Omental fat pad (tissue), 3 donors: ENCODE measurements at regions not wholly inside any gene's neighbourhood (a gene's known extent, or its start where the extent isn't known, plus 50 kb on each side); places are given as distances from the start of the nearest gene placed in this dataset.

Experiments used
- ATAC-seq: fragments of 150-250 bp; one replicate; pipeline ENCODE4 v1.9.1; 2016; ENCODE audit warnings: mild to moderate bottlenecking, moderate library complexity; ENCODE audit not compliant: low FRiP score
- DNase-seq: peaks from one replicate; pipeline ENCODE4 v3.0.0-alpha.2; 2019; ENCODE audit warnings: low spot score
- TF ChIP-seq, protein P1 (sequence below), 3 donors: fragments of 450-650 bp; IDR thresholded peaks; one replicate each; pipeline ENCODE4 v1.5.1; 2016 to 2017; ENCODE audit warnings: antibody characterized with exemption in 3 of 3, mild to moderate bottlenecking in 3 of 3, moderate library complexity in 2 of 3

DNA sequence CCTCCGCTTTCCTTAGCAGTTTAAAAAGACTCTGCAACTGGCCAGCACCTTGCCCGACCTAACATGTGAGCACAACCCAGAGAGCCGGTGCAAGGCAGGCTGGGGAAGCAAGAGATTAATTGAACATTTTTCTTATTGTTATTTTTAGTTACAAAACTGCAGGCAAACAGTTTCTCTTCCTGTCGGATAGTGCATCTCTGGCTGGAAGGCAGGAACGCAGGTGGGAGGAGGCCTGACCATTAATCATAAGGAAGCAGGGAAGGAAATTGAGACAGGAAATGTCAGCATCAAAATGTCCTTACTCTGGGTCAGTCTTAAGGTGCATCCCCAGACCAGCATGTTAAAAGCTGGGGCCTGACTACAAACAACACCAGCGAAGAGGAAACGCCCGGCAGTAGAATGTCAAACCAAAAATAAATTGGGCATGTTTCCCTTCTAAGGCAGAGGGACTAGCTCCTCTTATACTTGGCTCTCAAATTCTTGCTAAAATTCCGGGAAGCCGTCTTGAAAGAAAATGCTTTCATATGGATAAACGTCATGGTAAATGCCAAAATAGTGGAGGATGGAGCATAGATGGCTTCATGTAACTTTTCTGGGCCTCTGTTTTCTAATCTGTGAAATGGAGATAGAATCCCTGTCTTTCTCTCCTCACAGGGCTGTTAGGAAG is 226.8 kb downstream of the RAP2A start:
- TF ChIP-seq, protein P1, sequence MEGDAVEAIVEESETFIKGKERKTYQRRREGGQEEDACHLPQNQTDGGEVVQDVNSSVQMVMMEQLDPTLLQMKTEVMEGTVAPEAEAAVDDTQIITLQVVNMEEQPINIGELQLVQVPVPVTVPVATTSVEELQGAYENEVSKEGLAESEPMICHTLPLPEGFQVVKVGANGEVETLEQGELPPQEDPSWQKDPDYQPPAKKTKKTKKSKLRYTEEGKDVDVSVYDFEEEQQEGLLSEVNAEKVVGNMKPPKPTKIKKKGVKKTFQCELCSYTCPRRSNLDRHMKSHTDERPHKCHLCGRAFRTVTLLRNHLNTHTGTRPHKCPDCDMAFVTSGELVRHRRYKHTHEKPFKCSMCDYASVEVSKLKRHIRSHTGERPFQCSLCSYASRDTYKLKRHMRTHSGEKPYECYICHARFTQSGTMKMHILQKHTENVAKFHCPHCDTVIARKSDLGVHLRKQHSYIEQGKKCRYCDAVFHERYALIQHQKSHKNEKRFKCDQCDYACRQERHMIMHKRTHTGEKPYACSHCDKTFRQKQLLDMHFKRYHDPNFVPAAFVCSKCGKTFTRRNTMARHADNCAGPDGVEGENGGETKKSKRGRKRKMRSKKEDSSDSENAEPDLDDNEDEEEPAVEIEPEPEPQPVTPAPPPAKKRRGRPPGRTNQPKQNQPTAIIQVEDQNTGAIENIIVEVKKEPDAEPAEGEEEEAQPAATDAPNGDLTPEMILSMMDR (IDR thresholded peaks at IDR 0.05), result no peak
- DNase-seq, result no peak

DNA sequence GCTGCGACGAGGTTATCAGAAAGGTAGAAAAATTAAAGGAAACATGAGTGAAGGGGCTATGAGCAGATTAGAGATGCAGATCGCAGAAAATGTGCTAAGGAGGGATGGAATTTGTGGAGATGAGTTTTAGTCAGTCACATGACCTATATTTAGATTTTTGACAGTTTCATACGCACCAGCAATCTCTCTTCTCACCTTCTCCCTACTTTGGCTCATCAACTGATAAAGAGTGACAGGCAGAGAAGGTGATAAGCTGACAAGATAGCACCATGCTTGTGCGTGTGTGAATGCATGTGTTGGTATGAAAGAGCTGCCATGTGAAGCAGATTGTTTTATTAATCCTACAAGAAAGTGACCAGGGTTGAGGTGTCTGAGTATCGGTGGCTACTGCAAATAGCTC is 252.6 kb downstream of the RAP2A start:
- no peak for DNase-seq
- no peak for ATAC-seq
- TF ChIP-seq, protein P1 (IDR thresholded peaks at IDR 0.05), result no peak

More for the DNA sequence above, 226.8 kb downstream of the RAP2A start:
- peak; percentile 67 for ATAC-seq

DNA sequence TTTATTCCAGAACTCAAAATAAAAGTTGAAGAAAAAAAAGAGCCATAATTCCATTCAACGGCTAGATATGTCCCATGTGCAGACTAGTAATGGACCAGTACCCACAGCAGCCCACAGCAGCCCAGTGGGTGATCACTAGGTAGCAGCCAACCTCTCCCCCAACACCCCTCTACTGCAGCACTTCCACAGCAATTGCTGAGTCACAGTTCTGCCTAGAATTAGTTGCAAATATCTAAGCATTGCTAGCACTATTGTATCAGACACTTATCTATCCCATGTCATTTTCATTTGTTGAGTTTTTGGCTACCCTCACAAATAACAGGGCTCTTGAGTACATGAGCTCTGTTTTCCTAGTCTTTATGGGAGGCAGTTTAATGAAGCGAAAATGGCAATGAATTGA is 258.7 kb downstream of the RAP2A start:
- DNase-seq (no peak), ATAC-seq (no peak)
- TF ChIP-seq, protein P1 (IDR thresholded peaks at IDR 0.05), result no peak

DNA sequence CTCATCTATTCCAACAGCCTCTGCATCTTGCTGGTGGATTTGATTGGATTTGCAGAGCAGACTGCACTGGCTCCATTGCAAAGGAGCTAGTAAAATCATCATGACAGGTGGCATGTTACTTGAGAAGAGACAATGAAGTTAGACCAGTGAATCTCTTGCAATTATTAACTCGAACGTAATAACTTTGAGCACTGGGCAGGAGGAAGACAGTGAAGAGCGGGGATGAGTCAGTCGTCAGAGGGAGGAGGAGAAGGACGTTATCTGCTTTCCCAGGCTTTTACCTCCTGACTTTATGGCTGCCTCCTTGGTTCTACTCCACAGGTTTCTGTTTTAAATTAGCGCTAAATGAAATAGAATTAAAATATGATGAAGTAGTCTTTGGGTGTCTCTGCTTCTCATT is 257.8 kb upstream of the IPO5 start:
- TF ChIP-seq, protein P1 (IDR thresholded peaks at IDR 0.05), result no peak

DNA sequence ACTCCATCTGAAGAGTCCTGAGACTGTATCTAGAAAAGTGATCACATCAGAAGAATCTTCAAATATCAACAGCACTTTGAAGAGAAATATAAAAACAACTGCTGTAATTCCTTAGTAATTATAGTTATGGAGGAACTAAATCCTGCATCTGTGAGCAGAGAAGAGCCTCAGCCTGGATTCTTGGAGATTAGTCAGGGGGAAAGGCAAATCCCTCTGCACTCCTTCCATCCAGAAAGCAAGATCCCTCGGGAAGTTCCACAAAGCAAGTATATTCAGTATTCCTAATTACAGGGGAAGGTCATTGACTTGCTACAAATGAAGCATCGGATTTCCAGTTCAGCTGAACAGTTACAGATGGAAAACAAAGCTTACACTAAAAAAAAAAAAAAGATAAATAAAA is 256.6 kb upstream of the IPO5 start:
- ATAC-seq, result no peak
- TF ChIP-seq, protein P1 (IDR thresholded peaks at IDR 0.05), result no peak
- no peak for DNase-seq

More for the DNA sequence above, 257.8 kb upstream of the IPO5 start:
- ATAC-seq, result no peak
- no peak for DNase-seq

DNA sequence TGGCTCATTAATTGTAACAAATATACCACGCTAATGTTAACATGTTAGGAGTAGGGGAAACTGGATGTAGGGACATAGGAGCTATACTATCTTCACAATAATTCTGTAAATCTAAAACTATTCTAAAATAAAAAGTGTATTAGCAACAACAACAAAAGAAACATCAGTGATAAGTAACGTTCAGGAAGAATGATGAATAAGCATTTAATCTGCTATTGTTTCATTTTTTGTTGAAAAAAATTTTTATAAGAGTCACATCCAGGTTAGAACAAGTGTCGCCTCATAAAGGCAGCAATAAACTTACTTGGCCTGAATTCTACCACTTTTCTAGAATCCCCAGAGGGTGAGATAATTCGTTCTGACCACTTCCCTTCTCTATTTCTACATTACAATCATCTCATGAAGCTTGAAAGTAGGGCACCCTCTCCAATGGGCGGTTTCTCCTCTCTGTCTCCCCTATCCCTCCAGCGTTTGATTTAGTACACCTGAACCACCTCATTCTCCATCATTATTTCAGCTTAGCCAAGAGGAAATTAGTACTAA is 253.1 kb upstream of the IPO5 start:
- ATAC-seq, result no peak
- no peak for DNase-seq
- TF ChIP-seq, protein P1 (IDR thresholded peaks at IDR 0.05), result no peak

DNA sequence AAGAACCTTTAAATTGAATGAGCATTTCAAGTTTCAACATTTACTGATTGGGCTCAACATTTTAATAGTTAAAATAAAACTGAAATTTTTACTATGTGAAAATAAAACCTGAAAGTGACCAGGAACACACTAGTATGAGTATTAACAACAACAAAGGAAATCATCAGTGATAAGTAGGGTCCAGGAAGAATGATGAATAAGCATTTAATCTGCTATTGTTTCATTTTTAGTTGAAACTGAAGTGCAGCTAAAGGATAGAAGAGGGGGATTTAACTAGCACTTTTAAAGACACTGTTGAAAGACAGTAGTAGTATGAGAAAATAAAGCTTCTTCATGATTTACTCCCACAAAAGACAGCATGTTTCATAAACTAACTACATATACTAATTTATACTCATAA is 250.9 kb upstream of the IPO5 start:
- no peak for ATAC-seq
- TF ChIP-seq, protein P1 (IDR thresholded peaks at IDR 0.05), result no peak
- no peak for DNase-seq
